ENCODE measurements at regions not wholly inside any gene's neighbourhood (a gene's known extent, or its start where the extent isn't known, plus 50 kb on each side); places are given as distances from the start of the nearest gene placed in this dataset.

DNA sequence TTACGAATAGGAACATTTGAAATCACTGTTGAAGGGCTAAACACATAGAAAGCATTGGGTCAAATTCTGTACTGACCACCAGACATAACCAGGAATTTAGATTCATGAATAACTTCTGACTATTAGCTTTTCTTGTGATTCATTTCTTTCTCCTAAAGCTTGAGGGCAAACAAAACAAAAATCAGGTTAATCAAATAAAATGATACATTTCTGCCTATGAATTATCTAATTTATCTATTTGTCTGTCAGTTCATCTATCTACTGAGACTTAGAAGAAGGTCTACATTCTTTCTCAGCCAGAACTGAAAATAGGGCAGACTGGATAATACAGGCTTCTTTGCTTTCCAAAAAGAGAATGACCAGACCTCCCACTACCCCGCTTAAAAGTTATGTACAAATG is 65.9 kb upstream of the ST3GAL6 start:
- no peak overlapping the region for H2AFZ ChIP-seq
- peaks cover 7% of the 10 kb centered on the region; the same call in 1 of the 2 replicates for H3K4me1 ChIP-seq (replicated peaks; ENCODE audit: insufficient read depth)
- H3K27ac ChIP-seq = no peak overlapping the region
- H3K79me2 ChIP-seq (ENCODE audit: low read depth) = no peaks in the 10 kb centered on the region
- H3K9me3 ChIP-seq (ENCODE audit: insufficient read depth, low read depth) = no peaks in the 10 kb centered on the region
- H3K4me3 ChIP-seq = no peak overlapping the region
- H4K20me1 ChIP-seq (ENCODE audit: insufficient read depth) = no peaks in the 10 kb centered on the region
- no peaks in the 10 kb centered on the region for H3K36me3 ChIP-seq (ENCODE audit: low read depth)
- BruUV-seq (replicated peaks) = no TSS peak
- TF ChIP-seq, protein P1, sequence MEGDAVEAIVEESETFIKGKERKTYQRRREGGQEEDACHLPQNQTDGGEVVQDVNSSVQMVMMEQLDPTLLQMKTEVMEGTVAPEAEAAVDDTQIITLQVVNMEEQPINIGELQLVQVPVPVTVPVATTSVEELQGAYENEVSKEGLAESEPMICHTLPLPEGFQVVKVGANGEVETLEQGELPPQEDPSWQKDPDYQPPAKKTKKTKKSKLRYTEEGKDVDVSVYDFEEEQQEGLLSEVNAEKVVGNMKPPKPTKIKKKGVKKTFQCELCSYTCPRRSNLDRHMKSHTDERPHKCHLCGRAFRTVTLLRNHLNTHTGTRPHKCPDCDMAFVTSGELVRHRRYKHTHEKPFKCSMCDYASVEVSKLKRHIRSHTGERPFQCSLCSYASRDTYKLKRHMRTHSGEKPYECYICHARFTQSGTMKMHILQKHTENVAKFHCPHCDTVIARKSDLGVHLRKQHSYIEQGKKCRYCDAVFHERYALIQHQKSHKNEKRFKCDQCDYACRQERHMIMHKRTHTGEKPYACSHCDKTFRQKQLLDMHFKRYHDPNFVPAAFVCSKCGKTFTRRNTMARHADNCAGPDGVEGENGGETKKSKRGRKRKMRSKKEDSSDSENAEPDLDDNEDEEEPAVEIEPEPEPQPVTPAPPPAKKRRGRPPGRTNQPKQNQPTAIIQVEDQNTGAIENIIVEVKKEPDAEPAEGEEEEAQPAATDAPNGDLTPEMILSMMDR (conservative IDR thresholded peaks at IDR 0.05) = no peak
- H3K27me3 ChIP-seq (ENCODE audit: insufficient read depth, low read depth) = no peaks in the 10 kb centered on the region
- no peaks in the 10 kb centered on the region for H3F3A ChIP-seq (ENCODE audit: insufficient read depth, low read depth)
- no peak for DNase-seq
- no peak overlapping the region for H3K4me2 ChIP-seq
- POLR2A ChIA-PET (ENCODE audit: unreplicated experiment) = no interaction called here
- H3K9me2 ChIP-seq (ENCODE audit: insufficient read depth) = no peaks in the 10 kb centered on the region
- intact Hi-C loops (cut with micrococcal nuclease; ENCODE audit: unreplicated experiment) = no loop called here
- CTCF ChIA-PET = no interaction called here

DNA sequence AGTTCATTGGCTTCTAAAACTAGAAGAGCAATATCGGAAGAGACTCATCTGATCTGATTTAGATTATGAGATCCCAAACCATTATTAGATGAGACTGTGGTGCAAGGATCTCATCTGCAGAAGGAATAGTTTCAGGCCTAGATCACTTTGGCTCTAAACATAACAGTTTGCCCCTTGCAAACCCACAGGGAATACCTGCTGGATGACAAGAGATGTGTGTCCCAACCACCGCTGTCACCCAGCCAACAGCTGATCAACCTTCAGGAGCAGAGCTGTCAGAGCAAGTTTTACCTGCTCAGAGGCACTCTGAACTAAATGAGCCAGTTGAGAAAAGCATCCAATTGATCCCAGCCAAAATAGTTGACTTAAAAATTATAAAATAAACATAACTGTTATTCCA is 64.0 kb upstream of the ST3GAL6 start:
- H2AFZ ChIP-seq = no peak overlapping the region
- no peaks in the 10 kb centered on the region for H3F3A ChIP-seq (ENCODE audit: insufficient read depth, low read depth)
- H3K27me3 ChIP-seq (ENCODE audit: insufficient read depth, low read depth) = no peaks in the 10 kb centered on the region
- ChIA-PET POLR2A (ENCODE audit: unreplicated experiment) (interaction anchor here (0.6 kb wide), 1 partner anchor 18 kb away, joined by 9 read pairs; no protein-coding TSS in a partner anchor), CTCF (interaction anchor here (0.6 kb wide), 1 partner anchor 592 kb away, joined by 3 read pairs; no protein-coding TSS in a partner anchor)
- no peaks in the 10 kb centered on the region for H3K9me2 ChIP-seq (ENCODE audit: insufficient read depth)
- H3K36me3 ChIP-seq (ENCODE audit: low read depth) = no peaks in the 10 kb centered on the region
- TF ChIP-seq EZH2 (IDR thresholded peaks at IDR 0.05; ENCODE audit: low read depth) = no peak
- TF ChIP-seq, protein P1 (conservative IDR thresholded peaks at IDR 0.05) = no peak
- no peaks in the 10 kb centered on the region for H3K9me3 ChIP-seq (ENCODE audit: insufficient read depth, low read depth)
- H3K4me2 ChIP-seq = no peak overlapping the region
- DNase-seq = peak; percentile 26 to 61
- H3K79me2 ChIP-seq (ENCODE audit: low read depth) = no peaks in the 10 kb centered on the region
- H3K4me1 ChIP-seq (replicated peaks; ENCODE audit: insufficient read depth) = peaks cover 7% of the 10 kb centered on the region; the same call in 1 of the 2 replicates
- no peak overlapping the region for H3K27ac ChIP-seq
- BruUV-seq (replicated peaks) = no TSS peak
- H3K4me3 ChIP-seq = no peak overlapping the region
- H4K20me1 ChIP-seq (ENCODE audit: insufficient read depth) = no peaks in the 10 kb centered on the region
- intact Hi-C loops (cut with micrococcal nuclease; ENCODE audit: unreplicated experiment) = no loop called here

DNA sequence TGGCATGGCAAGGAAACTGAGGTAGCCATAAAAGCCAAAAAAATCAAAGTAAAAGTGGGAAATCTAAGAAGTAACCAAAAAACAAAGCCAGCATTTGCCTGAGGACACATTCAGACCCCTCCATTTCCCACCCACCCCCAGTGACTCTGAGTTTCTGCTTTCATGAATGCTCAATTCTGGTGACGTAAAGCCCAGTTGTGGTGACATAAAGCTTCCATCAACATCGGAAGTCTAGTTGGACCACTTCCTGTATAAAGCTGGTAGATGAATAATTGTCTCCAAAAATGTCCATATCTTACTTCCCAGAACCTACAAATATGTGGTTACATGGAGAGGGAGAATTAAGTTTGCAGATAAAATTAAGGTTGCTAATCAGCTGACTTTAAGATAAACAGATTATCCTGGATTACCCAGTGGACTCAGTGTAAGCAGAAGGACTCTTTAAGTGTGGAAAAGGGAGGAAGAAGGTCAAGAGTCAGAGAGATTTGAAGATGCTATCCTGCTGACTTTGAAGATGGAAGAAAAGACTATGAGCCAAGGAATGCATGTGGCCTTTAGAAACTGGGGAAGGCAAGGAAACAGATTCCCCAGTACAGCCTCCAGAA is 62.0 kb upstream of the ST3GAL6 start:
- H3K4me1 ChIP-seq (replicated peaks; ENCODE audit: insufficient read depth) = 0 out of 2 replicates have a peak, but pooled peaks cover under 1% of the 10 kb centered on the region
- no peak overlapping the region for H3K4me2 ChIP-seq
- no peaks in the 10 kb centered on the region for H3K27me3 ChIP-seq (ENCODE audit: insufficient read depth, low read depth)
- no peaks in the 10 kb centered on the region for H3K79me2 ChIP-seq (ENCODE audit: low read depth)
- CTCF ChIA-PET = no interaction called here
- no peaks in the 10 kb centered on the region for H3K9me2 ChIP-seq (ENCODE audit: insufficient read depth)
- TF ChIP-seq, protein P1 (conservative IDR thresholded peaks at IDR 0.05) = no peak
- no peak for TF ChIP-seq EZH2 (IDR thresholded peaks at IDR 0.05; ENCODE audit: low read depth)
- no TSS peak for BruUV-seq (replicated peaks)
- H4K20me1 ChIP-seq (ENCODE audit: insufficient read depth) = no peaks in the 10 kb centered on the region
- H3K27ac ChIP-seq = no peak overlapping the region
- DNase-seq = no peak
- no peaks in the 10 kb centered on the region for H3K36me3 ChIP-seq (ENCODE audit: low read depth)
- no peaks in the 10 kb centered on the region for H3K9me3 ChIP-seq (ENCODE audit: insufficient read depth, low read depth)
- intact Hi-C loops (cut with micrococcal nuclease; ENCODE audit: unreplicated experiment) = no loop called here
- no peak overlapping the region for H2AFZ ChIP-seq
- no peaks in the 10 kb centered on the region for H3F3A ChIP-seq (ENCODE audit: insufficient read depth, low read depth)
- no peak overlapping the region for H3K4me3 ChIP-seq
- POLR2A ChIA-PET (ENCODE audit: unreplicated experiment) = no interaction called here
